GM11168 (cell line): ENCODE measurements at regions not wholly inside any gene's neighbourhood (a gene's known extent, or its start where the extent isn't known, plus 50 kb on each side); places are given as distances from the start of the nearest gene placed in this dataset.

Experiments
- in situ Hi-C: fragments of 300-500 bp; cut with MboI; formaldehyde crosslinking; loops from one replicate; pipeline ENCODE4 v1.12.0; 2022; ENCODE audit warnings: low sequenced_read_pairs; ENCODE audit not compliant: unreplicated experiment

DNA sequence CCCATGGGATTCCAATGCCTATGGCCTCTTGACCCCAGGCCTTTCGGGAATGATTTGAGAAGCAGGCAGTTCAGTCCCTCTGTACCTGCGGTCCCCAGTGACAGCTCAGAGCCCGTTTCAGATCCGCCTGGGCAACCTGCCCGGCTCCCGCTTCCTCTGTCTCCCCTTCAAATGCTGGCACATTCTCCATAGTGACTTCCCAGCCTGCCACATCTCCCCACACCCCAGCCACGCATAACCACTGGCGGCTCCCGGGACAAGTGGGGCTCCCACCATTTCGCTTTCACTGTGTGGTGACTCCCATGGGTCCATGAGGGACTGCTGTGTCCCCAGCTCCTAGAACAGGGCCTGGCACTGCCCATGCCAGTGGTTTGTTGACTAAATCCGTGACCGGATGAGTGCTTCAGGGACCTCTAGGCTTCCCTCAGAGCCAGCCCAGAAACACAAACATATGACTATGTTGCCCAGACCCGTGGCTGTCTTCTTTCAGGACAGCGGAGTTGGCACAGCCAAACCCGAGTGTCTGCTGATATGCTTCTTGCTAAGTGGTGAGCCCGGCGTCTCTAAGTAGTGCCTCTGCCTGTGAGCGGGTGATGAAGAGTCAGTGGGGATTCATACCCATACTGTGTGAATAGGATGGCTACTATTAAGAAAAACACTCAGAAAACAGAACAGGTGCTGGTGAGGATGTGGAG is 91.2 kb downstream of the GLI2 start:
- in situ Hi-C loops = no loop called here

DNA sequence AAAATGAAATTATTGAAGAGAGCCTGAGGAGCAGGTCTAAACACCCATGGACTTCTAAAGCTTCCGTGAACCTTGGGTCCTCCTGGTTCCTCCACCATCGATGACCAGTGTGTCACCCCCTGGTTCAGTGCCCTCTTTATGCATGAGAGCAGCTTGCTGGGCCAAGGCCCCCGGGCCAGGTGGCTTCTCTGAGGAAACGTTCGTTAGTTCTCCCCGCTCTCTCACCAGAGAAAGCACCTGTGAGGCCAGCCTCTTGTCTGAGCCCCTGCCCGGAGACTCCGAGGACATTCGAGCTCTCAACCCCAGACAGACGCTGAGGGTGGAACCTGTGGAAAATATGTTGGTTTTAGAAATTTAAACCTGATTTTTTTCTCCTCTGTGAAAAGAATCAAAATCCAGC is 92.4 kb downstream of the GLI2 start:
- in situ Hi-C loops = no loop called here

DNA sequence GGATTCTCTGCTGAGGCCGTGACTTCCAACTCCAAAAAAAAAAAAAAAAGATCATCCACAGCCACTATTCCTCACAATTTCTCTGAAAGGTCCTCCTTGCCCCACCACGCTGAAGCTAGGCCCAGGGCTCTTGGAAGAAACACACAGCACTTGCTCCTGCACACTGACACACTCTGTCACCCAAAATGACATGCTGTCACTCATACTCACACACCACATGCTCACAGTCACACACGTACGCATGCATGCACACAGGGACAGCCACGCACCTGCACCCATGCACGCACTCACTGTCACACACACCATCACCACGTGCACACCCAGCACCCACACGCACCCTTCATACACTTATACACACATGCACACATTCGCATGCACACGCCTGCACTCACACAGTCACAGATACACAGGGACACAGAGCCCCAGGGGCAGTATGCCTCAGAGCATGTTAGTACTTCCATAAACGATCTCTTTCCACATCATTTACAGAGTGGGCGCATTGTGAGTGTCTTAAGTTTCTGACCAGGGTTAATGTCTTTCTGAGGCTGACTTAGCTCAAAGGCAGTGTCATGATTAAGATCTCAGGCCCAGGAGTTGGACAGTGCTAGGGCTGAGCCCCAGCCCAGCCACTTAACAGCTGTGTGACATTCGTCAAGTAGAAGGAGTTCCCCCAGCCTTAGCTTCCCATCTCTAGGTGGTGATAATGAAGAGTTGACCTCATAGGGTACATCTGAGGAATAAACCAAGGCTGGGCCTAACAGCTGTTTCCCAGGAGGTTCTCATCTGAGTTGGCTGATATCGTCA is 93.4 kb downstream of the GLI2 start:
- in situ Hi-C loops = no loop called here

DNA sequence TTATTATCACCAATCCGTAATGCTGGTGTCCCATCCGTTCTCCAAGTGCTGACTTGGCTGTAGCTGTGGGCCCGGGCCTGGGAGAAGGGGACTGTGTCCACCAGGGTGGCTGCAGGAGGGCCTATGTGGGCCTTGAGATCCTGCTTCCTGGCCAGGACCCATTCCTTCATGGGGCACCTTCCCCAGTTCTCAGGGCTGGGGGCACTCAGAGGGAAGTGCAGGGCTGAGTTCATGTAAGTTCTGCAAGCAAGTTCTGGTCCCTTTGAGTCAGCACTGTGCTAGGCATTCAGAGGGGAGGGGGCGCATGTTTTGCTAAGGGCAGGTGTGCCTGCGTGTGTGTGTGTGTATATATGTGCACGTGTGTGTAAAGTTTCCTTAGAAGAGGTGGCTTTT is 94.0 kb downstream of the GLI2 start:
- in situ Hi-C loops = no loop called here

DNA sequence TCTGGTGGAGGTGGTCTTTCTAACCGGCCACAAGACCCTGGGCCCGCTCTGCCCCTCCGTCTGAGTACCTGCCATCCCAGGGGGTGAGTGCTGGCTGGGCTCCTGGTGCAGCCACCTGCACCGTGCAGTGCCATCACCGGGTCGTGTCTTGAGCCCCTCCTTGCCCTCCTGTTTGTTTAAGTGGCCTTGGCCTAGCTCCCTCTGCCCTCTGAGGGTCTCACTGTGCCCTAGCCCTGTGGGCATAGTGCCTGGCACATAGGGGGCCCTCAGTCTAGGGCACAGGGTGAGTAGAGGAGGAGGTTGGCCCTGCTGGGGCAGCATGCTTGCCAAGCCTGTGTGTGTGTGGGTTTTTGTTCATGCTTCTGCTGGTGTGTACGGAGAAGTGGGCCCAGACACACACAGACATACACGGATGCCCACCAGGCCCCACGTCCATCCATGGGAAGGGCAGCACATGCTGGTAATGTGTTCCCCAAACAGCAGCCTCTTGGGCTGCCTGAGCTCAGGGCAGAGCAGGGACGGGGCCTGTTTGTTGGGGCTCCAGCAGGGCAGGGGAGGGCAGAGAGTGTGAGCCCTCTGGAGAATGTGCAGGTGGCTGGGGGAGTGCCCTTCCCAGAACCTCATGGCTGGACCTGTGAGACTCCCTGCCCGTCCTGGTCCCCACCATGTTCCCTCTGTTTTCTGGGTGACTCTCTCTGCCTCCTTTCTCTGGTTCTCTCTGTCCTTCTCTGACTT is 94.6 kb downstream of the GLI2 start:
- in situ Hi-C loops = no loop called here

DNA sequence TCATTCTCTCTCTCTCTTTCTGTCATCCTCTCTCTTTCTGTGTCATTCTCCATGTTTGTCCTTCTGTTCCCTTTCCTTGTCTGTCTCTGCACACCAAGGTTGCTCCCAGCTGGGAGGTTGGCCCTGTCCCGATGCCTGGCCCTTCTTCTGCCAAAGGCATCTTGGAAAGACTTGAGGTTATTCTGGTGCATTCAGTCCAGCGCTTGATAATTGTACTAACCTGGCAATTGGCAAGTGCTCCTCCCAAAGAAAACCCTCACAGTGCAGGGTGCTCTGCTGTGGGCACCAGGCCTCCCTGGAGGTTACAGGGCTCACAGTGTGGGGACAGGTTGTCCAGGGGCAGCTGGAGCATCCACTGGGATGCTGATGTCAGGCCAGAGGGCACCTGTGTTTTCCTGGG is 95.4 kb downstream of the GLI2 start:
- in situ Hi-C loops = no loop called here

DNA sequence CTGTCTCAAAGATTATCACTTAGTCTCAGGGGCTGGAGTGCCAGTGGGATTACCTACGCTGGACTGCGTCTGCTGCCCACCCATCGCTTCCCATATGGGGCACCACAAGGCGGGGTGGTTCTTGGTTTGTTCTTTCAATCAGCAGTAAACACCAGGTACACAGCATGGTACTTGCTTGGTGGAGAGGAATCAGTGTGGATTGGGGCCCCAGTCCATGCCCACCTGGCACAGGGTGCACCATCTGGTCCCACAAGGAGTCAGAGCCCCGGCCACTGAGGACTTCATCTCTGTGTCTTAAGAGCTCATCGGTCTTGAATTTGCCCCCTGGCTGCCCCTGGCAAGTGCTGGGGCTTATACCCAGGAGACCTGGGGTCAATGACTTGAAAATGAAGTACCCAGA is 96.2 kb downstream of the GLI2 start:
- in situ Hi-C loops = no loop called here

DNA sequence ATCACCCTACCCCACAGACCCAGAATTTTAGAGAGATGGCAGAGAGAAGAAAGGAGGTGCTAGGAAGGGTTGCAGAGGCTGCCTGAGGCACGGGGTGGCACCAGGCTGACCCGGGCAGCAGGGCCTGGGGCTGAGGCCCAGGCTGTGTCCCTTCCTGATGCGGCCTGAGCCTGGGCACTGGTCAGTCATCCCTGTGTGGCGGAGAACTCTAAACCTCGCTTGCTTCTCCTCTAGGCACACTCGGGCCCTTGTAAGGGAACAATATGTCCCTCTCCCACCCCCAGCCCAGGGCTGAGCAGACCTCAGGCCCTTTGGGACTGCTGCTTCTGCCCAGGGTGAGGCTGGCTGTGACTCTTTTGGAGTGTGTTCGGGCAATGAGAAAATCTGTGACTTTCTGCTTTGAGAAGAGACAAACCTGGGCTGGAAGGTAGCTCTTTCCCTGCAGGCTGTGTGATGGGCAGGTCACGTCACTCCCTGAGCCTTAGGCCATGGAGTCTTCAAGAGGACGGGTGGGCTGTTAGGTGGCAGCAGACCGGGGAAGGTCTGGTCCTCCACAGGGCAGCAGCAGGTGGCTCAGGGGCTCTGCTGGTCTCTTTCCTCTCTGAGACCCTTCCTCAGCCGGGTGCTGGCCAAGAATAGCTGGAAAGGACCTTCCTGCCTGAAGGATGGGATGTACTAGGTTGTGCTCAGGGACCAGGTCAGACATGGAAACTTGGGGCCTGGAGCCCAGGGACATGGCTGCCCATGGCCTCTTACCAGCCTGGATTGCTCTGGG is 96.8 kb downstream of the GLI2 start:
- in situ Hi-C loops = no loop called here

DNA sequence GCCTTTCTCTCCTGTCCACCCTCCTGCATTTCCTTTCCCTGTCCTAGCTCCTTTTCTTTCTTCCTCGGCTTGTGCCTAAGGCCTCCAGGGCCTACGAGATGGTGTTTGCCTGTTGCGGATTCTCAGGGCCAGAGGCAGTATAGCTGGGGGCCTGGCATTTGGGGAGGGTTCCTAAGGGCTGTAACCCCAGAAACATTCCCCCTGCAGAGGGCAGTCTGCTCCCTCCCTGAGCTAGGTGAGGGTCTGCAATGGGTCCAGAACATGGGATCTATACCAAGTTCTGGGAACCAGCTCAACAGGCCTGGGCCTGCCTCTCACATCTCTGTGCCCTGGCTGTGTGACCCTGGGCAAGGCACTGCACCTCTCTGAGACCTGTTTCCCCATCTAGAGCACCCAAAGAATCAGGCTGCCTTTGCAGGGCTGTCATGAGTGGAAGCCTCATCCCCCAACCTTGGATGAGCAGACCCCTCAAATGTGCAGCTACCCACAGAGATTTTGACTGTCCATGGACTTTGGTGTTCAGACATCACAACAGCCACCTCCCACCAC is 97.5 kb downstream of the GLI2 start:
- in situ Hi-C loops = no loop called here

DNA sequence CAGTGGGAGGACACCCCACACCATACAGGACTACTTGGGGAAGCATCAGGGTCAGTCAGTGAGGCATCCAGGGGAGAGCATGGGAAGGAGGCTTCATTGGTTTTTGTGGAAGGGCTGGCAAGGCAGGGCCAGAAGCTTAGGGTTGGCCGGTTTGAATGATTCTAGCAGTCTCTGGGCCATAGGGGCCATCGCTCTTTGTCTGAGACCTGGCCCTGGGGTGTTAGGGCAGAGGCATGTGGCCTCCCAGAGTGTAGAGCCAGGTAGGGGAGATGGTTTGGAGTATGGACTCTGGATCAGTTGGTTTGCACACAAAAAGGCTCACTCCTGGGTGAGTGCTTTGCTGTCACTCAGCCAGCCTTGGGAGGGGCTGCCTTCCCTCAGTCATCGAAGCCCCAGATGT is 98.5 kb downstream of the GLI2 start:
- in situ Hi-C loops = no loop called here

DNA sequence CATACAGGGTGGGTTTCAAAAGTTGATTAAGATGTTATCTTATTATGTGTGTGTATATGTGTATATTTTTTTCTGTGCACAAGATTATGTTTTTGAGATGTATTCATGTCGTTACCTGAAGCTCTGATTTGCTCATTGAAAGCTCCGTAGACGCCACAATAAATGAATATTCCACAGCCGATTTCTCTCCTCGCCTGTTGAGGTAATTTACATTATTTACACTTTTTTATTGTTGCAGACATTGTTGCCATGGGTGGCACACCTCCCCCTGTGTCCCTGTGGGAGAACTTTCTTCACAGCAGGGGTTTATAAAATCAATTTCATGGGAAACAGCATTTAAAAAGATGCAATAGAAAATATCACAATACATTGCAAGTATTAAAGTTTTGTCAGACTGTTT is 100.6 kb downstream of the GLI2 start:
- in situ Hi-C loops = no loop called here

DNA sequence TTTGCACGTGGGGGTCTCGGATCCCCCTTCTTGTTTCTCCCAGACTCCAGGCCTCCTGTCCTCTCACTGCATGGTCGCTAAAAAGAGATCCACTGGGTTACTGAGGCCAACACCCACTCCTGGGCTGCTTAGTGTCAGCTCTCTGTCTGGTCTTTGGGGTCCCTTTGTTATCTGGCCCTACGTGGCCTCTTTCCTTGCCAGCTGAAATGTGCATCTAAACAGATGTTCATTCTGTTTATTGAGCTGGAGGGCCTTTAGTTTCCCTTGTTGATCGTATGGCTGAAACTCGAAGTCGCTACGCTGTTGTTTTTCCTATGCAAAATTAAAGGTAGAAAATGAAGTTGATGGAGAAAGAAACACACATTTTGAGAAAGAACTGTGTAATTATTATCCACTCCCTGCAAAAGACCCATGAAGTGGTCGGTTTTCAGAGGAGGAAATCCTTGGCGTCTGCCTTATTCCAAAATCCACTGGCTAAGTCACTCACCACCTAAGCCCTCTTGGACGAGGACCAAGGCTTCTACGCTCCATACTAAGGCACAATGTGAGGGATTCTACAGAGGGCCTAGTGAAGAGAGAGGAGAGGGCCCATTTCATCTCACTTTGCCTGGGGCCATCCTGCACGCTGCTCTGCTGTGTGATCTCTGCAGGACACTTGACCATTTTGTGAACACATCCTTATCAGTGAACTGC is 105.3 kb downstream of the GLI2 start:
- in situ Hi-C loops = no loop called here

DNA sequence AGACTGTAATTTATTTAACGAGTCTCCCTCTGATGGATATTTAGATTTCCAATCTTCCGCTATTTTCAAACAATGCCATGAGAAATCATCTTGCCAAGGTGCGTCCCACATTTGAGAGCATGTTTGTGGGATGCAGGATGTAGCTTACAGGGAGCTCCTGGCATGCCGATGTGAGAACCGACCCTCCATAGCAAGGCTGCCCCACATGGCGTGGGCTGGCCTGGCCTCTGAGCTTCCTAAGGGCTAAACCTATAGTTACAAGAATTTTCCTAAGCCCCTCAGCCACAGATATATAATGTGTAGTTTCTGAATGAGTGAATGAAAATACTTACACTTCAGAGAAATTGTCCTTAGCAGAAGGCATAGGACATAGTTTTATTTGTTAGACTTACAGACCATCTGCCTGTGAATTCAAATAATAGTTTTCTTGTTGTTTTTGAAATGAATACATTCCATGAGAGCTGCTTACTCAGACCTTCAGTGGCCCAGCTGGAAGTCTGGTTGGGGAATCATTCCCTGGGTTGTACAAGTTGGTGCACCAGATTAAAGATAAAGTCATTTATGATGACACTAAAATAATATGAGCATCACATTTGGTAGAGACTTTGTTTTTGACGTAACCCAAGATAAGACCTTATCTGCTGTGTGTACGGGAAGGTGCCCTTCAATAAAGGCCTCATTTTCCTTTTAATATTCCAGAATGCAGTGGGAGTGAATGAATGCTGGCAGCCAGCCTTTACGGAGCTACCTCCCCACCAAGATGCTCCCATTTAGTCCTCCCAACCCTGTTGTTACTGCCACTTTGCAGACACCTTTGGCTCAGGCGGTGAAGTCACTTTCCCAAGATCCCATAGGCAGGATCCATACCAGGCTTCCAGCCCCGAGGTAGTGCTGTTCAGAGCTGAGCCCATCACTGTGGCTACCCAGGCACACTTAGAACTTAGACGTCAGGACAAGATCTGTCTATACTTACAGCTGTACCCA is 107.1 kb downstream of the GLI2 start:
- in situ Hi-C loops = no loop called here

DNA sequence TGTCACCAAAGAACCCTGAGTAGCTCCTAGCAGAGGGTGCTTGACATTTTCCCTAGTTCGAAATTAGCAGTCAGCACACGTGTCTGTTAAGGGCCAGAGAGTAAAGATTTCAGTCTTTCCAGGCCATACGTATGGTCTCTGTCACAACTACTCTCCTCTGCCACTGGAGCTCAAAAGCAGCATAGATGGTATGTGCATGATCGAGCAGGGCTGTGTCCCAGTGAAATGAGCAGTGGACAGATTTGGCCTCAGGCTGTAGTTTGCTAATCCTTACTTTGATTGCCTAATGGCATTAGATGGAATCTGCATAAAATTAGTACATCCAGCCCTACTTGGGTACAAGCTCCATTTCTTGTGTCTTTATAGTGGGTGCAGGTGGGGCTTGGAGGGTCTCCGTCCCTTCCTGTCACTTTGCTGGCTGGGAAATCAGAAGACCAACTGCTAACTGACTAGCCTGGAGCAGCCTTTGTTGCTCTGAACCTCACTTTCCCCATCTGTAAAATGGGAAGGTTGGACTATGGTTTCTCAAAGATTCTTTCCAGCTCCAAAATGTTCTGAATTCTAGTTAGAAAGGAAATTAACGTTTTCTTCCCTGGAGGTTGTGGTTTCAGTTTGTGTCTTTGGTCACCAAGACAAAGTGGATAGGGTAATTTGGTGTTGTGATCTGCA is 108.5 kb downstream of the GLI2 start:
- in situ Hi-C loops = no loop called here

DNA sequence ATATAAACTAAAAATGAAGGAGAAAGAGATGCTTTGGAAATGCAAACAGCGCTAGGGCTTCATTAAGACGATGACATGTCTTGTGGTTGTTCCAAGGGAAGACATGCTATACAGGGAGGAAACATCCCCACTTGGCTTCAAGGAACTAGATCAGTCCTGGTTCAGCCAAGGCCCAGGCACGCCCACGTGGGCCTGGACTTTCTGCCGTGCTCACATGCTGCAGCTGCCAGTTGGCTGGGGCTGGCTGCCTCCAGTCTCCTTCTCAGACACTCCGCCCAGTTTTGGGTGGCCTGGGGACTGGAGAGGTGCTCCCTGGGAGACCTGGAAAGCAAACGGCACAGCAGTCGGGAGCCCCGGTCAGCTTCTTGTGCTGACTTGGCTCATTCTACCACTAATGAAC is 109.6 kb downstream of the GLI2 start:
- in situ Hi-C loops = no loop called here

DNA sequence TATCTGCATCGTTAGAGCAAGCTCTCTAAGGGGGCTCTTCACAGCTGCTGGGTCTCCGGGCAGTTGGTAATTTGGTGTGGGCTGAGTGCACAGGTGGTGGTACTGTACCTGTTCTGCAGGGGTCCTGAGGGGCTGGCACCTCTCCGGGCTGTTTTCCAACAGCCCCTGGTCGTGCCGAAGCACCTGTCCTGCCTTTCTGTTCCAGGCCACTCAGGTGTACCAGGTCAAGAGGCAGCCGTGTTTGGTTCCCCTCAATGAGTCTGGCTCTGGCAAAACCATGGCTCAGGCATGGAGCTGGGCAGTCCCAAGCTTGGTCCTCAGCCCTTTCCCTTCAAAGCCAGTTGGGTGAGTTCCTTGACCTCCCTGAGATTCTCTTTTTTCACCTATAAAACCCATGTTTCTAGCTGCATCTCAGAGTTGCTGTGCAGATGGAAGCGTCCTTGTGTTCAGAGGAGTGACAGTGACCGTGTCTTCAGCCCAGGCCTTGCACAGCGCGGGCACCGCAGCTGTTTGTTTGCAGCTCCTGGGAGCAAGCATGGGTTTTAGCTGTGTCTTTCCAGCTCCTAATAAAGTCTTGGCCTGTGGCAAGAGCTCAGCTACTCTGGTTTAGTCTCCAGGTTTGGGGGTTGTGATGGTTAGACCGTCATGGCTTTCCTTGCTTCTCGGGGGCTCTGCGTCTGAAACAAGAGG is 110.9 kb downstream of the GLI2 start:
- in situ Hi-C loops = no loop called here

DNA sequence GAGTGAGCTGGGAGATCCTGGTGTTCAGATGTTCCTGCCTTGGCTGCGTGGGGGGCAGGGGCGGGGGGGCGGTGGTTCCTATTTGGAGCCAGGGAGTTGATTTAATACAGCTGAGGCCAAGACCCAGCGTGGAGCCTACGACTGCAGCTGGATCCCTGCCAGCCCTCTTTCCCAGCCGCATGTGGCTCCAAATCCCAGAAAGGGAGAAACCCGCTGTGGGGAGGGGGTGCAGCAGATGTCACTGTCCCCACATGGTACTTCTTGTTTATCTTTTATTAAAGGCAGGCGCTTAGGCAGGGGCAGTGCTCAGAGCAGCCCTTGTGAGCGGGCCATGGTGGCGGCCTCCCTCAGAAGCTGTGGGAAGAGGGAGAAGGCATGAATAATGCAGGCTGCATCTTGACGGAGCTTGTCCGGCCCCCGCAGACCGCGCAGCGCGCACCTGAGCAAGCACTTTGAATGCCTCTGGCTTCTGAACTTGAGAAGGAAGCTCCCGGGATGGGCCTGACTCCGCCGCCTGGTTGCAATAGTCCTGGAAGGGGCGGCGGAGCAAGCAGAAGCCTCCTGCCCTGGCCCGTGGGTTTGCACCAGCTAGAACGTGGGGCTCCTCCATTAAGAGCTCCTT is 112.1 kb downstream of the GLI2 start:
- in situ Hi-C loops = no loop called here
